ENCODE measurements at regions not wholly inside any gene's neighbourhood (a gene's known extent, or its start where the extent isn't known, plus 50 kb on each side); places are given as distances from the start of the nearest gene placed in this dataset.
"Not testable (repeated sequence)": the region's sequence is repeated elsewhere in the genome, so short reads cannot be mapped to it uniquely, and the experiment has no call there.

DNA sequence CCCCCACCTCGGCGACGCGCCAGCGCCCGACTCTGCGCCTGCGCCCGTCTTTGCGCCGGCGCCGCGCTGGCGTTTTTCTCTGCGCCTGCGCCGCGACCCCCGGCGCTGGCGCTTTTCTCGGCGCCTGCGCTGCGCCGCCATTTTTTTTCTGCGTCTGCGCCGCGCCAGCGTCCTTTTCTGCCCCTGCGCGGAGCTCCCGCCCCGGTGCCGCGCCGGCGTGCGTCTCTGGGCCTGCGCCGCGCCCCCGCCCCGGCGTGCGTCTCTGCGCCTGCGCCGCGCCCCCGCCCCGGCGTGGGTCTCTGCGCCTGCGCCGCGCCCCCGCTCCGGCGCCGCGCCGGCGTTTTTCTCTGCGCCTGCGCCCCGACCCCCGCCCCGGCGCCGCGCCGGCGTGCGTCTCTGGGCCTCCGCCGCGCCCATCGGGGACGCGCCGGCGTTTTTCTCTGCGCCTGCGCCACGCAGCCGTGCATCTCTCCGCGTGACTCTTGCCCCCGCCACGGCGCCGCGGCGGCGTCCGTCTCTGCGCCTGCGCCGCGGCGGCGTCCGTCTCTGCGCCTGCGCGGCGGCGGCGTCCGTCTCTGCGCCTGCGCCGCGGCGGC lies 52.4 kb upstream of the DUX4 start:
- not testable (repeated sequence) for TF ChIP-seq CTCF (conservative IDR thresholded peaks at IDR 0.05); ZFX (IDR thresholded peaks at IDR 0.05)

Data from C4-2B (cell line).